B cell (primary cell): ENCODE measurements at regions not wholly inside any gene's neighbourhood (a gene's known extent, or its start where the extent isn't known, plus 50 kb on each side); places are given as distances from the start of the nearest gene placed in this dataset.

Experiments
- ATAC-seq: fragments of 200-7000 bp; cut with Tn5 transposase; one replicate; pipeline ENCODE4 v1.10.0; 2021; ENCODE audit warnings: low read depth, mild to moderate bottlenecking, moderate number of reproducible peaks, moderate library complexity
- CTCF ChIA-PET: fragments of 350-600 bp; sonication (Branson Sonifier 250); formaldehyde crosslinking; loops from one replicate; lab custom pipeline; 2021; ENCODE audit warnings: antibody characterized with exemption, inconsistent platforms; lab: Charles Lee
- POLR2A ChIA-PET: fragments of 350-600 bp; sonication (Branson Sonifier 250); formaldehyde crosslinking; loops from one replicate; lab custom pipeline; 2021; ENCODE audit warnings: antibody characterized with exemption; lab: Charles Lee
- DNase-seq: peaks from one replicate; pipeline ENCODE4 v3.0.0; 2013
- H2AFZ ChIP-seq: 2 replicates; pipeline ENCODE4 v1.6.1; 2012; ENCODE audit warnings: mild to moderate bottlenecking, low read depth, low read length; ENCODE audit not compliant: insufficient read depth, poor library complexity, severe bottlenecking
- H3K27ac ChIP-seq, 2 donors: 1 replicate in 1 of 2; 2 replicates in 1 of 2; pipeline ENCODE4 v1.5.1; 2012 to 2013; ENCODE audit warnings: low read length in 2 of 2, mild to moderate bottlenecking in 2 of 2, moderate library complexity in 1 of 2
- H3K27me3 ChIP-seq, 4 experiments: fragments of 200-600 bp in 1 of 4; sonication (generic) in 1 of 4; replicated peaks in 1 of 4; 1 replicate in 2 of 4; 2 replicates in 2 of 4; pipeline versions ENCODE4 v1.6.1 to v1.7.0; 2013 to 2016; ENCODE audit warnings: low read length in 3 of 4, mild to moderate bottlenecking in 2 of 4, mixed read lengths in 1 of 4, moderate library complexity in 1 of 4; ENCODE audit not compliant: insufficient read depth in 4 of 4, control insufficient read depth in 3 of 4; ENCODE audit errors: control extremely low read depth in 1 of 4
- H3K36me3 ChIP-seq, 2 experiments: replicated peaks in 1 of 2; 1 replicate in 1 of 2; 2 replicates in 1 of 2; pipeline versions ENCODE4 v1.6.1 to v1.7.1; 2013; ENCODE audit warnings: low read length in 1 of 2; ENCODE audit not compliant: insufficient read depth in 2 of 2, control insufficient read depth in 1 of 2; ENCODE audit errors: control extremely low read depth in 1 of 2, extremely low read depth in 1 of 2
- H3K4me1 ChIP-seq, 2 donors: fragments of 200-600 bp in 1 of 2; sonication (generic) in 1 of 2; 1 replicate in 1 of 2; 2 replicates in 1 of 2; pipeline versions ENCODE4 v1.5.1 to v1.6.1; 2013 to 2017; ENCODE audit warnings: low read length in 2 of 2; ENCODE audit not compliant: control insufficient read depth in 2 of 2, insufficient read depth in 2 of 2
- H3K4me2 ChIP-seq: replicated peaks from 2 replicates; pipeline ENCODE3; 2012; ENCODE audit warnings: mild to moderate bottlenecking, low read depth, low read length; ENCODE audit not compliant: poor library complexity, severe bottlenecking
- H3K4me3 ChIP-seq, 5 experiments: fragments of 200-600 bp in 1 of 5; sonication (generic) in 1 of 5; 1 replicate in 3 of 5; 2 replicates in 2 of 5; pipeline versions ENCODE4 v1.5.1 to v1.7.0; 2011 to 2016; ENCODE audit warnings: low read length in 4 of 5, mild to moderate bottlenecking in 4 of 5, low read depth in 2 of 5, control low read depth in 1 of 5, moderate library complexity in 1 of 5; ENCODE audit not compliant: insufficient read depth in 1 of 5; ENCODE audit errors: control extremely low read depth in 1 of 5, extremely low read depth in 1 of 5
- H3K79me2 ChIP-seq: fragments of 200-600 bp; sonication (generic); one replicate; pipeline ENCODE4 v1.6.0; 2016; ENCODE audit warnings: low read length; ENCODE audit not compliant: control insufficient read depth, insufficient read depth
- H3K9ac ChIP-seq: fragments of 200-600 bp; sonication (generic); 2 replicates; pipeline ENCODE4 v1.6.1; 2017; ENCODE audit warnings: mild to moderate bottlenecking, low read length, moderate library complexity
- H3K9me3 ChIP-seq, 3 donors: one replicate each; pipeline versions ENCODE4 v1.6.1 to v1.7.1; 2013; ENCODE audit warnings: low read length in 2 of 3; ENCODE audit not compliant: control insufficient read depth in 2 of 3, insufficient read depth in 1 of 3; ENCODE audit errors: control extremely low read depth in 1 of 3
- H4K20me1 ChIP-seq: 2 replicates; pipeline ENCODE4 v1.6.0; 2012; ENCODE audit warnings: mild to moderate bottlenecking, low read length; ENCODE audit not compliant: insufficient read depth, control insufficient read depth, poor library complexity, severe bottlenecking
- H3K27ac Mint-ChIP-seq: one replicate; pipeline ENCODE4 v1.8.0; 2021; ENCODE audit warnings: mixed read lengths
- H3K27me3 Mint-ChIP-seq: one replicate; pipeline ENCODE4 v1.8.0; 2021; ENCODE audit warnings: mixed read lengths
- H3K4me1 Mint-ChIP-seq: one replicate; pipeline ENCODE4 v1.8.0; 2021; ENCODE audit warnings: mixed read lengths
- H3K4me3 Mint-ChIP-seq: one replicate; pipeline ENCODE4 v1.8.0; 2021; ENCODE audit warnings: mixed read lengths
- H3K9me3 Mint-ChIP-seq: one replicate; pipeline ENCODE4 v1.8.0; 2022; ENCODE audit warnings: mixed read lengths; ENCODE audit not compliant: insufficient read depth
- CTCF ChIP-seq: fragments of 200-600 bp; IDR thresholded peaks from one replicate; pipeline ENCODE4 v1.8.0; 2022; ENCODE audit warnings: antibody characterized with exemption, mild to moderate bottlenecking
- EZH2 ChIP-seq: IDR thresholded peaks from 2 replicates; pipeline ENCODE4 v1.6.1; 2012; ENCODE audit warnings: borderline replicate concordance, low read depth, mild to moderate bottlenecking, moderate library complexity, low read length; ENCODE audit not compliant: insufficient read depth, poor library complexity, severe bottlenecking
- whole genome bisulfite sequencing: methylation state at CpG from one replicate; pipeline ENCODE4 v1.1.5; 2013; ENCODE audit warnings: missing lambda C conversion rate; ENCODE audit not compliant: insufficient coverage; 5-methylcytosine and 5-hydroxymethylcytosine counted together
- intact Hi-C: fragments of 100-400 bp; cut with micrococcal nuclease; formaldehyde crosslinking; loops from one replicate; pipeline ENCODE4 v1.10.0; 2022

GRCh38 chr14:61186341-61187195 is 94.6 kb downstream of the TMEM30B start:
- Mint-ChIP-seq H3K27me3 (peaks cover 55% of the 10 kb centered on the region), H3K4me3 (no peak overlapping the region), H3K27ac (no peak overlapping the region), H3K4me1 (peaks cover 9% of the 10 kb centered on the region), H3K9me3 (no peaks in the 10 kb centered on the region)
- TF ChIP-seq EZH2 (no peak), CTCF (no peak)
- intact Hi-C loops = no loop called here
- no peak overlapping the region for H3K27ac ChIP-seq
- ATAC-seq = no peak
- peaks cover 0 to 4% (median 0%) of the 10 kb centered on the region in 3 donors for H3K9me3 ChIP-seq
- no peak overlapping the region for H2AFZ ChIP-seq
- H3K4me1 ChIP-seq = peaks cover 0 to 9% of the 10 kb centered on the region in 2 donors
- no CpG with 5 or more reads among the region's 7 CpGs for WGBS
- no peak overlapping the region for H3K9ac ChIP-seq
- ChIA-PET POLR2A (no interaction called here), CTCF (no interaction called here)
- H3K36me3 ChIP-seq = no peaks in the 10 kb centered on the region
- peaks cover 0 to 29% (median 24%) of the 10 kb centered on the region in 4 experiments for H3K27me3 ChIP-seq
- H3K4me2 ChIP-seq = no peak overlapping the region
- H4K20me1 ChIP-seq = no peaks in the 10 kb centered on the region
- DNase-seq = no peak
- H3K4me3 ChIP-seq = no peak overlapping the region
- H3K79me2 ChIP-seq = no peaks in the 10 kb centered on the region

- Histone ChIP-seq H3K36me3 (no peaks in the 10 kb centered on the region), H3K27ac (no peak overlapping the region), H3K4me1 (peaks cover 0 to 9% of the 10 kb centered on the region in 2 donors), H3K27me3 (peaks cover 0 to 28% (median 21%) of the 10 kb centered on the region in 4 experiments), H3K79me2 (no peaks in the 10 kb centered on the region), H3K9ac (no peak overlapping the region), H2AFZ (no peak overlapping the region), H3K4me2 (no peak overlapping the region), H3K4me3 (no peak overlapping the region), H4K20me1 (no peaks in the 10 kb centered on the region), H3K9me3 (peaks cover 0 to 4% (median 0%) of the 10 kb centered on the region in 3 donors)
- no peak for TF ChIP-seq EZH2
- no peak for TF ChIP-seq CTCF
- no peak for DNase-seq
- Mint-ChIP-seq H3K4me3 (no peak overlapping the region), H3K4me1 (peaks cover 9% of the 10 kb centered on the region), H3K27me3 (peaks cover 52% of the 10 kb centered on the region), H3K27ac (no peak overlapping the region), H3K9me3 (no peaks in the 10 kb centered on the region)
- ChIA-PET POLR2A (no interaction called here), CTCF (interaction anchor here (1.0 kb wide), 1 partner anchor 836 kb away, joined by 3 read pairs; no protein-coding TSS in a partner anchor)
- ATAC-seq = no peak
- intact Hi-C loops = no loop called here
- 47% methylated on average over 2 of the region's 2 CpGs for WGBS
Measured at GRCh38 chr14:61185534-61185933, 95.6 kb downstream of the TMEM30B start.
